Colonic mucosa (tissue), 4 donors: ENCODE measurements at regions not wholly inside any gene's neighbourhood (a gene's known extent, or its start where the extent isn't known, plus 50 kb on each side); places are given as distances from the start of the nearest gene placed in this dataset.

Experiments
- DNase-seq: peaks from one replicate; pipeline ENCODE4 v3.0.0-alpha.2; 2020
- H3K27ac ChIP-seq: fragments of 200-600 bp; one replicate; pipeline ENCODE4 v1.8.0; 2021
- H3K27me3 ChIP-seq: fragments of 200-600 bp; one replicate; pipeline ENCODE4 v1.8.0; 2021
- H3K36me3 ChIP-seq: fragments of 200-600 bp; one replicate; pipeline ENCODE4 v1.8.0; 2021
- H3K4me1 ChIP-seq: fragments of 200-600 bp; one replicate; pipeline ENCODE4 v1.8.0; 2021; ENCODE audit warnings: mild to moderate bottlenecking
- H3K4me3 ChIP-seq: fragments of 200-600 bp; one replicate; pipeline ENCODE4 v1.8.0; 2021
- H3K9ac ChIP-seq, 2 donors: one replicate each; pipeline ENCODE4 v1.7.0; 2013; ENCODE audit warnings: control low read depth in 2 of 2, low read depth in 2 of 2, low read length in 2 of 2
- H3K9me3 ChIP-seq: fragments of 200-600 bp; one replicate; pipeline ENCODE4 v1.8.0; 2021
- intact Hi-C: fragments of 100-400 bp; cut with DNase I; formaldehyde crosslinking; loops from one replicate; pipeline ENCODE4 v1.14.1; 2022
- TF ChIP-seq, protein P1 (sequence below): fragments of 200-600 bp; IDR thresholded peaks from one replicate; pipeline ENCODE4 v1.8.0; 2022; ENCODE audit warnings: antibody characterized with exemption, mild to moderate bottlenecking
- donor health status: healthy.
- donor health status: DM: no; HTN: no; CAD: no.
- donor health status: DM: no; HTN: no; CAD: no.

DNA sequence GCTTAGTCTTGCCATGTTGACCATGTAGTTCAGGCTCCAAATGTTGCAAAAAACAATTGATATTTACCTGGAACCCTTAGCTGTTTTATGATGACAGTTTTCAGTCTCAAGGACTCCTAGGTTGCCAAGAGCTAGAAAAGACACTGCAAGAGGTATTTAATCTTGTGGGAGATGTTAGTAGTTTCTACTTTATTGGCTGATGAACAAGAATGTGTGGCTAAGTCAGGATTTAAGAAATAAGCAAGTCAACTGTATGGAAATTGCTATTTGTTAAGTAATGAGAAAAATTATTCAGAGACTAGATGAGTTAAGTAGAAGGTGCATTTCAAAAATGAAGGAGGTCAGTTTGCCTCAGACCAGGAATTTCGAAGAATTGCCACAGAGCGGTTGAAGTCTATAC lies 639.7 kb upstream of the USP24 start:
- Histone ChIP-seq H3K4me1 (no peaks in the 10 kb centered on the region), H3K9ac (no peak overlapping the region), H3K9me3 (no peaks in the 10 kb centered on the region), H3K4me3 (no peak overlapping the region), H3K27ac (no peak overlapping the region), H3K27me3 (no peaks in the 10 kb centered on the region), H3K36me3 (no peaks in the 10 kb centered on the region)
- TF ChIP-seq, protein P1, sequence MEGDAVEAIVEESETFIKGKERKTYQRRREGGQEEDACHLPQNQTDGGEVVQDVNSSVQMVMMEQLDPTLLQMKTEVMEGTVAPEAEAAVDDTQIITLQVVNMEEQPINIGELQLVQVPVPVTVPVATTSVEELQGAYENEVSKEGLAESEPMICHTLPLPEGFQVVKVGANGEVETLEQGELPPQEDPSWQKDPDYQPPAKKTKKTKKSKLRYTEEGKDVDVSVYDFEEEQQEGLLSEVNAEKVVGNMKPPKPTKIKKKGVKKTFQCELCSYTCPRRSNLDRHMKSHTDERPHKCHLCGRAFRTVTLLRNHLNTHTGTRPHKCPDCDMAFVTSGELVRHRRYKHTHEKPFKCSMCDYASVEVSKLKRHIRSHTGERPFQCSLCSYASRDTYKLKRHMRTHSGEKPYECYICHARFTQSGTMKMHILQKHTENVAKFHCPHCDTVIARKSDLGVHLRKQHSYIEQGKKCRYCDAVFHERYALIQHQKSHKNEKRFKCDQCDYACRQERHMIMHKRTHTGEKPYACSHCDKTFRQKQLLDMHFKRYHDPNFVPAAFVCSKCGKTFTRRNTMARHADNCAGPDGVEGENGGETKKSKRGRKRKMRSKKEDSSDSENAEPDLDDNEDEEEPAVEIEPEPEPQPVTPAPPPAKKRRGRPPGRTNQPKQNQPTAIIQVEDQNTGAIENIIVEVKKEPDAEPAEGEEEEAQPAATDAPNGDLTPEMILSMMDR = no peak
- DNase-seq = no peak
- intact Hi-C loops = no loop called here

DNA sequence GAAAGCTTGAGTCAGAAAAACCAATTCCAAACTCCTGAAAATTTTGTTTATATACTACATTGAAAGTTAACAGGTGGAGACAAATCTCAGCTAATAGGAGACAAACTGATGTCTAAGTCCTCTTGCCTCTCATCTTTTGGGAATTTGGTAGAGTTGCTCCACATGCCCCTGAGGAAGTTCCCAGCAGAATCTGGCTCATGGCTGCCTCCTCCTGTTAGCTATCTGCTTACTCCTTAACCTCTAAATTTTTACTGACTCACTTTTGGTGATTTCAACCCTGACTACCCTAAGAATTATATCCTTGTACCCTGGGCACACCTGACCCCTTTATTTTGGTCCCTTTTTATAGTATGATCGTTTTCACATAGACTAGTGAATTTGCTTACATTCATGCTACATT lies 633.7 kb upstream of the USP24 start:
- Histone ChIP-seq H3K4me3 (no peak overlapping the region), H3K4me1 (no peaks in the 10 kb centered on the region), H3K9ac (no peak overlapping the region), H3K27me3 (no peaks in the 10 kb centered on the region), H3K36me3 (no peaks in the 10 kb centered on the region), H3K9me3 (no peaks in the 10 kb centered on the region), H3K27ac (no peak overlapping the region)
- no peak for DNase-seq
- TF ChIP-seq, protein P1 = no peak
- intact Hi-C loops = no loop called here

DNA sequence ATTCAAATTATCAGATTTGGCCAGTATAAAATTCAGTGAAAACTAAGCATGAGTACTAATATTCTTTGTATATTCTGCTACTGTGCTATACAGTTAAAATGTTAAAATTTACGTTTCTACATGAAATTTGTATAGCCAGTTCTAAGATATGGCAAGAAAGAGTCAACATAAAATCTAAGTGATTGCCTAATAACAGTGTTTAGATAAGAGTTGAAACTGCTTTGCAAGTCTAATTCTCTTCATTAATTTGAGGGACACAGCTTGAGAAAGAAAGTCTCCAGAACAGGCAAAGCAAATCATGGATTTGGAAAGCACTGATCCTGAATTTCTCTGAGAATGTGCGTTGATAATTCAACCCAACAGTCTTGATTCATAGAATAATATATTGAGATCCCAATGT lies 630.9 kb upstream of the USP24 start:
- no peak overlapping the region for H3K4me3 ChIP-seq
- TF ChIP-seq, protein P1 = no peak
- intact Hi-C loops = no loop called here
- H3K27ac ChIP-seq = no peak overlapping the region
- H3K9ac ChIP-seq = no peak overlapping the region
- no peaks in the 10 kb centered on the region for H3K27me3 ChIP-seq
- H3K4me1 ChIP-seq = no peaks in the 10 kb centered on the region
- H3K36me3 ChIP-seq = no peaks in the 10 kb centered on the region
- no peaks in the 10 kb centered on the region for H3K9me3 ChIP-seq
- DNase-seq = no peak

DNA sequence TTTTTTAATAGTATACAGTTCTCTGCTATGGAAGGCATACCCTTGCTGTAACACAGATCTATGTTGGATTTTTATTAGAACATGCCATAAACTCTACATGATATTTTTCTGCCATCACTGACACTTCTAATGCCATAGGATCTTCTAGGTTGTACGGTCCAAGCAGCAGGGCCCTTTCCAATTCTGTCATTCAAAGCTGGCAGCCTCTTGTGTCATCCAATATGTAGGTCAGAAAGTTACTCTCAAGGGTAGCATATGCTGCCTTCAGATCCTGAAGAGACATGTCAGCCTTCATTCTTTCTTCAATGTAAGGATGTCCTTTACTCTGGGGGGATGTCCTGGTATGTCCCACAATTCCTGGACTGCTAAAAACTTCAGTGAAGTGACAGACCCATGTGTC lies 629.2 kb upstream of the USP24 start:
- H3K4me3 ChIP-seq = no peak overlapping the region
- no peak overlapping the region for H3K27ac ChIP-seq
- intact Hi-C loops = no loop called here
- H3K36me3 ChIP-seq = no peaks in the 10 kb centered on the region
- no peaks in the 10 kb centered on the region for H3K9me3 ChIP-seq
- H3K9ac ChIP-seq = no peak overlapping the region
- no peaks in the 10 kb centered on the region for H3K4me1 ChIP-seq
- TF ChIP-seq, protein P1 = no peak
- DNase-seq = no peak
- H3K27me3 ChIP-seq = no peaks in the 10 kb centered on the region

DNA sequence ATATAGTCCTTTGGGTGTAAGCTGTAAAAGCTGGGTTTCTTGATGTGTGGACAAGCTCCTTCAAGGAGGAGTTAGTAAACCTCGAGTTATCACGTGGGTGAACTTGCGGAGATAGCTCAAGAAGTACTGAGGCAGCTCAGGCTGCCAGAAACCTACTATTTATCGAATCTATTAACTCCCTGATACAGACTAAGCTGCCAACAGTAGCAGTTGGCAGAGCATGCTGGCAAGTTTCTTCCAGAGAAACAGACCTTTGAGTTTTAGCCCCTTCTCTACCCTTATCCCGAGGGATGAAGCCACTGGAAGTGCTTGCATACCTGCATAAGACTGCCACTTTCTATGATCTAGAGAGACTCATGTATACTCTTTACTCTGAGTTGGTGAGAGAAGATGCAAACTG lies 624.5 kb upstream of the USP24 start:
- Histone ChIP-seq H3K9ac (no peak overlapping the region), H3K4me3 (no peak overlapping the region), H3K27ac (no peak overlapping the region), H3K27me3 (no peaks in the 10 kb centered on the region), H3K4me1 (no peaks in the 10 kb centered on the region), H3K36me3 (no peaks in the 10 kb centered on the region), H3K9me3 (no peaks in the 10 kb centered on the region)
- intact Hi-C loops = no loop called here
- TF ChIP-seq, protein P1 = no peak
- no peak for DNase-seq

DNA sequence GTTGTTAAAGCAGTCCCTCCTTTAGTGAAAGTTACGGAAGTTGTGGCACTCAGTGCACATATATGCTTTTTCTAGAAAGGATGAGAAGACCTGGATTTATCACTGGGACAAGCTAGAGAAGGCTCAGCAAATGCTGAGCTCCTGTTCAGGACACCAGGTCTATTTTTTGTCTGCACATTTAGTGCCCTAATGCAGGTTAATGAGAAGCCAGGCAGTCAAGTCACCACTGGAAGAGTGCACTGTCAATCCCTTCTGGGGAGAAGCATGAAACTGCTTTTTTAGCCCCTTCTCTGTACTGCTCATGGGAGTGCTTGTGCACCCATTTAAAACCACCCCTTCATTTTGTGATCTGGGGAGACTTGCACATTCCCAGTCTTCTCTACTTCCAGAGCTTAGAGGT lies 624.1 kb upstream of the USP24 start:
- intact Hi-C loops = no loop called here
- no peak for DNase-seq
- no peaks in the 10 kb centered on the region for H3K4me1 ChIP-seq
- H3K27ac ChIP-seq = no peak overlapping the region
- no peaks in the 10 kb centered on the region for H3K9me3 ChIP-seq
- H3K36me3 ChIP-seq = no peaks in the 10 kb centered on the region
- H3K4me3 ChIP-seq = no peak overlapping the region
- no peak overlapping the region for H3K9ac ChIP-seq
- TF ChIP-seq, protein P1 = no peak
- no peaks in the 10 kb centered on the region for H3K27me3 ChIP-seq
